Mesendoderm (in vitro differentiated cells): ENCODE measurements at regions not wholly inside any gene's neighbourhood (a gene's known extent, or its start where the extent isn't known, plus 50 kb on each side); places are given as distances from the start of the nearest gene placed in this dataset.

Experiments
- DNase-seq: peaks from one replicate; pipeline ENCODE4 v3.0.0; 2013
- H2AK5ac ChIP-seq: 2 replicates; pipeline ENCODE4 v1.6.1; 2013; ENCODE audit warnings: low read length, inconsistent platforms
- H2BK120ac ChIP-seq: 2 replicates; pipeline ENCODE4 v1.6.1; 2013; ENCODE audit warnings: low read depth, mild to moderate bottlenecking, low read length, moderate library complexity, mixed read lengths
- H2BK15ac ChIP-seq: replicated peaks from 2 replicates; pipeline ENCODE4 v1.6.1; 2013; ENCODE audit warnings: low read depth, mild to moderate bottlenecking, moderate library complexity
- H2BK5ac ChIP-seq: 2 replicates; pipeline ENCODE4 v1.6.1; 2013; ENCODE audit warnings: low read length, inconsistent platforms
- H3K18ac ChIP-seq: 2 replicates; pipeline ENCODE4 v1.6.1; 2013; ENCODE audit warnings: mild to moderate bottlenecking, low read length, mixed read lengths
- H3K23ac ChIP-seq: one replicate; pipeline ENCODE4 v1.6.1; 2013; ENCODE audit warnings: low read length
- H3K27ac ChIP-seq: 2 replicates; pipeline ENCODE4 v1.5.1; 2013; ENCODE audit warnings: low read depth, mild to moderate bottlenecking, inconsistent platforms, low read length, moderate library complexity
- H3K27me3 ChIP-seq: 2 replicates; pipeline ENCODE4 v1.6.1; 2013; ENCODE audit warnings: low read length, control low read depth, mild to moderate bottlenecking, inconsistent platforms; ENCODE audit not compliant: insufficient read depth, poor library complexity
- H3K36me3 ChIP-seq: 2 replicates; pipeline ENCODE4 v1.6.1; 2013; ENCODE audit warnings: low read length, inconsistent platforms; ENCODE audit not compliant: control insufficient read depth, insufficient read depth
- H3K4ac ChIP-seq: one replicate; pipeline ENCODE4 v1.6.1; 2013; ENCODE audit warnings: low read depth, mild to moderate bottlenecking, low read length, moderate library complexity
- H3K4me1 ChIP-seq: 2 replicates; pipeline ENCODE4 v1.6.1; 2013; ENCODE audit warnings: low read depth, low read length, inconsistent platforms; ENCODE audit not compliant: control insufficient read depth
- H3K4me2 ChIP-seq: 2 replicates; pipeline ENCODE4 v1.6.1; 2013; ENCODE audit warnings: low read length
- H3K4me3 ChIP-seq: 2 replicates; pipeline ENCODE4 v1.5.1; 2013; ENCODE audit warnings: mild to moderate bottlenecking, low read length
- H3K56ac ChIP-seq: one replicate; pipeline ENCODE4 v1.6.1; 2013; ENCODE audit warnings: low read length
- H3K79me1 ChIP-seq: 2 replicates; pipeline ENCODE4 v1.6.1; 2013; ENCODE audit warnings: low read length, inconsistent platforms
- H3K79me2 ChIP-seq: 2 replicates; pipeline ENCODE4 v1.6.1; 2013; ENCODE audit warnings: mild to moderate bottlenecking, low read length; ENCODE audit not compliant: control insufficient read depth, insufficient read depth
- H3K9ac ChIP-seq: 2 replicates; pipeline ENCODE4 v1.6.1; 2013; ENCODE audit warnings: low read length, inconsistent platforms
- H4K5ac ChIP-seq: one replicate; pipeline ENCODE4 v1.6.1; 2013; ENCODE audit warnings: low read length
- H4K8ac ChIP-seq: one replicate; pipeline ENCODE4 v1.6.1; 2013; ENCODE audit warnings: low read depth, mild to moderate bottlenecking, control low read depth, low read length, moderate library complexity
- WGBS: extraction: QIAGEN DNeasy Blood & Tissue Kit; methylation state at CpG from one replicate; pipeline ENCODE4 v1.1.7; 2013; ENCODE audit warnings: low lambda C conversion rate, missing lambda C conversion rate; ENCODE audit not compliant: insufficient coverage; ENCODE audit errors: extremely low coverage; 5-methylcytosine and 5-hydroxymethylcytosine counted together

DNA sequence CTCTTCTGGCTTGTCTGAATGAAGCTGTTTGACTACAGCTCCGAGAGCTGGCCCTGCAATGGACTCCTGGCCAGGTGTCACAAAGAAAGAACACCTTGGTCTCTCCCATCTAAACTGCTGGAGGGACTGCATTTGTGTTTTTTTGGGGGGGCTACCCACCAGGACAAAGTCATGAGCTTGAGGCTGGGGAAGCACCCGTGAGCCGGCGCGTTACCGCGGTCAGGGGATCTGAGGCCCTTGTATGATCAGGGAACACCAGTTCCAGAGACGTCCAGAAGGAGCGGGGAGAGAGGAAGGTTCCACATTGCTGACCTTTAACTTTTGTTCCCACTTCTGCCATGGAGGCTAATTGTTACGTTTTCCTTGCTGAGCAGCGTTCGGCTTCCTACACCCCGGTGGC is 84.5 kb upstream of the C1orf174 start:
- Histone ChIP-seq H3K79me1 (no peaks in the 10 kb centered on the region), H3K27ac (no peak overlapping the region), H2AK5ac (no peak overlapping the region), H3K36me3 (no peaks in the 10 kb centered on the region), H3K23ac (no peak overlapping the region), H2BK120ac (no peak overlapping the region), H3K9ac (no peak overlapping the region), H3K56ac (no peak overlapping the region), H3K4me3 (no peak overlapping the region), H3K27me3 (no peaks in the 10 kb centered on the region), H3K4ac (no peak overlapping the region), H3K4me2 (no peak overlapping the region), H4K5ac (no peak overlapping the region), H2BK15ac (no peak overlapping the region), H2BK5ac (no peak overlapping the region), H4K8ac (no peak overlapping the region), H3K18ac (no peak overlapping the region), H3K4me1 (no peaks in the 10 kb centered on the region), H3K79me2 (no peaks in the 10 kb centered on the region)
- WGBS, result no CpG with 5 or more reads among the region's 13 CpGs
- DNase-seq, result no peak

DNA sequence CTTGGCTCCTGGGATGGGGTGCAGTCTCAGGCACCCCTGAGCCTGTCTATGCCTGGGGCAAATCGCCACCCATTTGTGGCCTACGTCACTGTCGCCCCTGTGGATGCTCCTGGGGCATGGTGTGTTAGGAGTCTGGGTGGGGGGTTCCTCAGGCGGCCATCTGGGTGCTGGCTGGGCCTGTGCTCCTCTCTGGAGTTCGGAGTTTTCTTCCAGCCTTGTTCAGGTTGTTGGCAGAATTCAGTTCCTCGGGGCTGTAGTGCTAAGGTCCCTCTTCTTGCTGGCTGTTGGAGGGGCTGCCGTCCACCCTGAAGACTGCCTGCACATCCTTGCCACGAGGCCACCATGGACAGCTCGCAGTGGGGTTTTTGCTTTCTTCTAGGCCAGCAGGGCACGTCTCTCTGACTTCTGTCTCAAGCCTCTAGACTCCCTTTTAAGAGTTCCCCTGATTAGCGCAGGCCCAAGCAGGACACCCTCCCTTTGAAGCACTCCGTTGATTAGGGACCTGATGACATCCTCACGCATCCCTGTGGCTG is 86.7 kb upstream of the C1orf174 start:
- Histone ChIP-seq H4K8ac (no peak overlapping the region), H3K4me2 (no peak overlapping the region), H2BK5ac (no peak overlapping the region), H3K9ac (no peak overlapping the region), H3K4ac (no peak overlapping the region), H3K4me3 (no peak overlapping the region), H3K27me3 (no peaks in the 10 kb centered on the region), H4K5ac (no peak overlapping the region), H3K56ac (no peak overlapping the region), H2AK5ac (no peak overlapping the region), H2BK15ac (no peak overlapping the region), H3K79me2 (no peaks in the 10 kb centered on the region), H3K23ac (no peak overlapping the region), H3K79me1 (no peaks in the 10 kb centered on the region), H3K4me1 (no peaks in the 10 kb centered on the region), H2BK120ac (no peak overlapping the region), H3K18ac (no peak overlapping the region), H3K27ac (no peak overlapping the region), H3K36me3 (no peaks in the 10 kb centered on the region)
- WGBS, result no CpG with 5 or more reads among the region's 13 CpGs
- no peak for DNase-seq

DNA sequence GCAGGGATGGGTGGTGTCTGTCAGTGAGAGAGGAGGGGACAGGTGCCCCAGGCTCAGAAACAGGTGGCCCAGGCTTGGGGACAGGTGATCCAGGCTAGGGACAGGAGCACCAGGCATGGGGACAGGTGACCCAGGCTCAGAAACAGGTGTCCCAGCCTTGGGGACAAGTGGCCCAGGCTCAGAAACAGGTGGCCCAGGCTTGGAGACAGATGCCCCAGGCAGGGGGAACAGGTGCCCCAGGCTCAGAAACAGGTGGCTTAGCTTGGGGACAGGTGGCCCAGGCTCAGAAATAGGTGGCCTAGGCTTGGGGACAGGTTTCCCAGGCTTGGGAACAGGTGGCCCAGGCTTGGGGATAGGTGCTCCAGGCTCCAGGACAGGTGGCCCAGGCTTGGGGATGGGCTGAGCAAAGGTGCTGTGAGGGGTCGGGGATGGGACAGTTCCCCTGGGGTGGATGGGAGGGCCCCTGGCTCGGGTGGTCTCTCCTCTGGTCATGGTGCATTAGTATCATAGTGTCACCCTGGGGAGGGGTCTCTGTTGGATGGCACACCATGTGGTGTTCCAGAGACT is 87.7 kb upstream of the C1orf174 start:
- Histone ChIP-seq H3K9ac (no peak overlapping the region), H2BK5ac (no peak overlapping the region), H3K18ac (no peak overlapping the region), H3K4me1 (no peaks in the 10 kb centered on the region), H3K4me3 (no peak overlapping the region), H2BK15ac (no peak overlapping the region), H3K23ac (no peak overlapping the region), H2AK5ac (no peak overlapping the region), H3K79me1 (no peaks in the 10 kb centered on the region), H4K8ac (no peak overlapping the region), H3K4me2 (no peak overlapping the region), H4K5ac (no peak overlapping the region), H3K4ac (no peak overlapping the region), H3K36me3 (no peaks in the 10 kb centered on the region), H2BK120ac (no peak overlapping the region), H3K27me3 (no peaks in the 10 kb centered on the region), H3K79me2 (no peaks in the 10 kb centered on the region), H3K56ac (no peak overlapping the region), H3K27ac (no peak overlapping the region)
- WGBS, result no CpG with 5 or more reads among the region's 2 CpGs
- DNase-seq, result no peak

DNA sequence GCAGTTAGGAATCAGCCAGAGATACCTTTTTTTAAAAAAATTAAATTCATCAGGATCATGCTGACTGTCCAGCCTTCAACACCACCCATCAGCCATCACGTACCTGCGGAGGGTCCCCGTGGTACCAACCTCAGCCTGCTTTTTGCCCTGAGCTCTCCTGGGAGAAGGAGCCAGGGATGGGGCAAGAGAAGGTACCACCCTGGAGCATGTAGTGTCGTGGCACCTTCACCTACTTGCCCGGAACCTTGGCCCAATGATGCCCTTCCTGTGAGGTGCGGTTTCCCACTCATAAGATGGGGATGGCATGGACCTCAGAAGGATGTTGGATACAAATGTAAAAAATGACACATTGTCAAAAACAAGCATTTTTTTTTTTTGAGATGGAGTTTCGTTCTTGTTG is 88.4 kb upstream of the C1orf174 start:
- no peak overlapping the region for H3K56ac ChIP-seq
- H3K23ac ChIP-seq, result no peak overlapping the region
- H2BK15ac ChIP-seq, result no peak overlapping the region
- H3K27ac ChIP-seq, result no peak overlapping the region
- H3K4me1 ChIP-seq, result no peaks in the 10 kb centered on the region
- H3K4me3 ChIP-seq, result no peak overlapping the region
- no peak overlapping the region for H3K9ac ChIP-seq
- H2AK5ac ChIP-seq, result no peak overlapping the region
- no peak overlapping the region for H4K5ac ChIP-seq
- H3K4me2 ChIP-seq, result no peak overlapping the region
- no peaks in the 10 kb centered on the region for H3K36me3 ChIP-seq
- H3K27me3 ChIP-seq, result no peaks in the 10 kb centered on the region
- no peak overlapping the region for H2BK5ac ChIP-seq
- no CpG with 5 or more reads among the region's 7 CpGs for WGBS
- no peak overlapping the region for H2BK120ac ChIP-seq
- H3K18ac ChIP-seq, result no peak overlapping the region
- DNase-seq, result no peak
- no peaks in the 10 kb centered on the region for H3K79me2 ChIP-seq
- H4K8ac ChIP-seq, result no peak overlapping the region
- H3K4ac ChIP-seq, result no peak overlapping the region
- H3K79me1 ChIP-seq, result no peaks in the 10 kb centered on the region

DNA sequence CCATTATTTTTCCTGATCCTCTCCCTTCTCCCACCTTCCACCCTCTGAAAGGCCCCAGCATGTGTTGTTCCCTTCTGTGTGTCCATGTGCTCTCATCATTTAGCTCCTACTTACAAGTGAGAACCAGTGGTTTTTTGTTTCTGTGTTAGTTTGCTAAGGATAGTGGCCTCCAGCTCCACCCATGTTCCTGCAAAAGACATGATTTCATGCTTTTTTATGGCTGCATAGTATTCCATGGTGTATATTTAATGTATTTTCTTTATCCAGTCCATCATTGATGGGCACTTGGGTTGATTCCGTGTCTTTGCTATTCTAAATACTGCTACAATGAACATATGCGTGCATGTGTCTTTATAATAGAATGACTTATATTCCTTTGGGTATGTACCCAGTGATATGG is 89.4 kb upstream of the C1orf174 start:
- H3K4me2 ChIP-seq, result no peak overlapping the region
- no peak overlapping the region for H3K27ac ChIP-seq
- no peak overlapping the region for H4K8ac ChIP-seq
- no peak for DNase-seq
- H4K5ac ChIP-seq, result no peak overlapping the region
- WGBS, result no CpG with 5 or more reads among the region's 2 CpGs
- H3K79me2 ChIP-seq, result no peaks in the 10 kb centered on the region
- no peak overlapping the region for H3K4me3 ChIP-seq
- H3K27me3 ChIP-seq, result no peaks in the 10 kb centered on the region
- no peaks in the 10 kb centered on the region for H3K4me1 ChIP-seq
- no peak overlapping the region for H3K23ac ChIP-seq
- H2BK5ac ChIP-seq, result no peak overlapping the region
- H3K18ac ChIP-seq, result no peak overlapping the region
- no peak overlapping the region for H3K56ac ChIP-seq
- H2BK15ac ChIP-seq, result no peak overlapping the region
- no peak overlapping the region for H3K9ac ChIP-seq
- no peak overlapping the region for H2BK120ac ChIP-seq
- H3K79me1 ChIP-seq, result no peaks in the 10 kb centered on the region
- H3K4ac ChIP-seq, result no peak overlapping the region
- H2AK5ac ChIP-seq, result no peak overlapping the region
- no peaks in the 10 kb centered on the region for H3K36me3 ChIP-seq

DNA sequence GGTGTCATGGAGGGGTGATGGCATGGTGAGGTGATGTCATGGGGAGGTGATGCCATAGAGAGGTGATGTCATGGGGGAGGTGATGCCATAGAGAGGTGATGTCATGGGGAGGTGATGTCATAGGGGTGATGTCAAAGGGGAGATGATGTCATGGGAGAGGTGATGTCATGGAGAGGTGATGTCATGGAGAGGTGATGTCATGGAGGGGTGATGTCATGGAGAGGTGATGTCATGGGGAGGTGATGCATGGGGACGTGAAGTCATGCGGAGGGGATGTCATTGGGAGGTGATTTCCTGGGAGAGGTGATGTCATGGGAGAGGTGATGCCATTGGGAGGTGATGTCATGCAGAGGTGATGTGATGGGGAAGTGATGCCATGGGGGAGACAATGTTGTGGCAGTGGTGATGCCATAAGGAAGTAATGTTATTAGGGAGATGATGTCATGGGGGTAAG is 92.1 kb upstream of the C1orf174 start:
- Histone ChIP-seq H3K9ac (no peak overlapping the region), H3K36me3 (no peaks in the 10 kb centered on the region), H3K4me1 (no peaks in the 10 kb centered on the region), H4K8ac (no peak overlapping the region), H3K18ac (no peak overlapping the region), H2BK15ac (no peak overlapping the region), H3K4me2 (no peak overlapping the region), H3K27me3 (no peaks in the 10 kb centered on the region), H3K4me3 (no peak overlapping the region), H4K5ac (no peak overlapping the region), H2BK5ac (no peak overlapping the region), H3K79me1 (no peaks in the 10 kb centered on the region), H3K4ac (no peak overlapping the region), H3K27ac (no peak overlapping the region), H2AK5ac (no peak overlapping the region), H2BK120ac (no peak overlapping the region), H3K23ac (no peak overlapping the region), H3K56ac (no peak overlapping the region), H3K79me2 (no peaks in the 10 kb centered on the region)
- no CpG with 5 or more reads among the region's 2 CpGs for WGBS
- DNase-seq, result peak; percentile 67
